ENCODE measurements at regions not wholly inside any gene's neighbourhood (a gene's known extent, or its start where the extent isn't known, plus 50 kb on each side); places are given as distances from the start of the nearest gene placed in this dataset.
"Not testable (repeated sequence)": the region's sequence is repeated elsewhere in the genome, so short reads cannot be mapped to it uniquely, and the experiment has no call there.

GRCh38 chr2:89027536-89027935 lies 336.1 kb downstream of the RPIA start:
- H3K9me3 ChIP-seq (ENCODE audit: control insufficient read depth, insufficient read depth, low read length); H3K27me3 ChIP-seq (ENCODE audit: control insufficient read depth, insufficient read depth, low read length); CTCF ChIA-PET; H3K27ac ChIP-seq (ENCODE audit: low read depth, low read length); DNase-seq (ENCODE audit: low read depth, low spot score); H3K4me3 ChIP-seq (ENCODE audit: low read depth, low read length); POLR2A ChIA-PET: not testable (repeated sequence)

- POLR2A ChIA-PET; H3K4me3 ChIP-seq (ENCODE audit: low read depth, low read length); H3K27me3 ChIP-seq (ENCODE audit: control insufficient read depth, insufficient read depth, low read length); CTCF ChIA-PET; H3K9me3 ChIP-seq (ENCODE audit: control insufficient read depth, insufficient read depth, low read length); H3K27ac ChIP-seq (ENCODE audit: low read depth, low read length); DNase-seq (ENCODE audit: low read depth, low spot score): not testable (repeated sequence)
Measured at GRCh38 chr2:89029257-89029656, 337.8 kb downstream of the RPIA start.

GRCh38 chr2:89048138-89049066 lies 356.9 kb downstream of the RPIA start:
- DNase-seq (ENCODE audit: low read depth, low spot score): peak; percentile 0
- CTCF ChIA-PET; H3K27ac ChIP-seq (ENCODE audit: low read depth, low read length); H3K9me3 ChIP-seq (ENCODE audit: control insufficient read depth, insufficient read depth, low read length); POLR2A ChIA-PET; H3K27me3 ChIP-seq (ENCODE audit: control insufficient read depth, insufficient read depth, low read length); H3K4me3 ChIP-seq (ENCODE audit: low read depth, low read length): not testable (repeated sequence)
- peak; percentile 48 for TF ChIP-seq CTCF (IDR thresholded peaks at IDR 0.05; ENCODE audit: low read depth, low read length)

GRCh38 chr2:89058616-89059015 lies 367.1 kb downstream of the RPIA start:
- H3K27me3 ChIP-seq (ENCODE audit: control insufficient read depth, insufficient read depth, low read length); H3K9me3 ChIP-seq (ENCODE audit: control insufficient read depth, insufficient read depth, low read length); CTCF ChIA-PET; H3K27ac ChIP-seq (ENCODE audit: low read depth, low read length); DNase-seq (ENCODE audit: low read depth, low spot score); H3K4me3 ChIP-seq (ENCODE audit: low read depth, low read length); POLR2A ChIA-PET: not testable (repeated sequence)

GRCh38 chr2:89061174-89061573 lies 369.7 kb downstream of the RPIA start:
- POLR2A ChIA-PET; DNase-seq (ENCODE audit: low read depth, low spot score): not testable (repeated sequence)

GRCh38 chr2:89076771-89077170 lies 385.3 kb downstream of the RPIA start:
- POLR2A ChIA-PET; H3K9me3 ChIP-seq (ENCODE audit: control insufficient read depth, insufficient read depth, low read length); H3K27me3 ChIP-seq (ENCODE audit: control insufficient read depth, insufficient read depth, low read length); H3K27ac ChIP-seq (ENCODE audit: low read depth, low read length); CTCF ChIA-PET; DNase-seq (ENCODE audit: low read depth, low spot score); H3K4me3 ChIP-seq (ENCODE audit: low read depth, low read length): not testable (repeated sequence)

More at GRCh38 chr2:89061174-89061573, 369.7 kb downstream of the RPIA start:
- CTCF ChIA-PET; H3K9me3 ChIP-seq (ENCODE audit: control insufficient read depth, insufficient read depth, low read length); H3K27ac ChIP-seq (ENCODE audit: low read depth, low read length); H3K27me3 ChIP-seq (ENCODE audit: control insufficient read depth, insufficient read depth, low read length); H3K4me3 ChIP-seq (ENCODE audit: low read depth, low read length): not testable (repeated sequence)

- H3K4me3 ChIP-seq (ENCODE audit: low read depth, low read length); CTCF ChIA-PET; H3K9me3 ChIP-seq (ENCODE audit: control insufficient read depth, insufficient read depth, low read length): not testable (repeated sequence)
Measured at GRCh38 chr2:89092911-89093310, 401.4 kb downstream of the RPIA start.

GRCh38 chr2:89095060-89095459 lies 403.6 kb downstream of the RPIA start:
- POLR2A ChIA-PET; H3K27me3 ChIP-seq (ENCODE audit: control insufficient read depth, insufficient read depth, low read length); H3K4me3 ChIP-seq (ENCODE audit: low read depth, low read length); H3K9me3 ChIP-seq (ENCODE audit: control insufficient read depth, insufficient read depth, low read length); H3K27ac ChIP-seq (ENCODE audit: low read depth, low read length); DNase-seq (ENCODE audit: low read depth, low spot score); CTCF ChIA-PET: not testable (repeated sequence)

More at GRCh38 chr2:89092911-89093310, 401.4 kb downstream of the RPIA start:
- DNase-seq (ENCODE audit: low read depth, low spot score); H3K27ac ChIP-seq (ENCODE audit: low read depth, low read length); H3K27me3 ChIP-seq (ENCODE audit: control insufficient read depth, insufficient read depth, low read length); POLR2A ChIA-PET: not testable (repeated sequence)

- H3K27ac ChIP-seq (ENCODE audit: low read depth, low read length); POLR2A ChIA-PET; DNase-seq (ENCODE audit: low read depth, low spot score); CTCF ChIA-PET; H3K9me3 ChIP-seq (ENCODE audit: control insufficient read depth, insufficient read depth, low read length); H3K4me3 ChIP-seq (ENCODE audit: low read depth, low read length); H3K27me3 ChIP-seq (ENCODE audit: control insufficient read depth, insufficient read depth, low read length): not testable (repeated sequence)
Measured at GRCh38 chr2:89102587-89102986, 411.1 kb downstream of the RPIA start.

GRCh38 chr2:89106369-89107019 lies 415.0 kb downstream of the RPIA start:
- H3K27me3 ChIP-seq (ENCODE audit: control insufficient read depth, insufficient read depth, low read length); H3K9me3 ChIP-seq (ENCODE audit: control insufficient read depth, insufficient read depth, low read length); H3K4me3 ChIP-seq (ENCODE audit: low read depth, low read length); DNase-seq (ENCODE audit: low read depth, low spot score); POLR2A ChIA-PET; CTCF ChIA-PET; H3K27ac ChIP-seq (ENCODE audit: low read depth, low read length): not testable (repeated sequence)

Data from AG04450 (cell line).